DND-41 (cell line): ENCODE measurements at regions not wholly inside any gene's neighbourhood (a gene's known extent, or its start where the extent isn't known, plus 50 kb on each side); places are given as distances from the start of the nearest gene placed in this dataset.
"Not testable (repeated sequence)": the region's sequence is repeated elsewhere in the genome, so short reads cannot be mapped to it uniquely, and the experiment has no call there.

Source experiments
- EZH2 ChIP-seq: IDR thresholded peaks from 3 replicates; pipeline ENCODE4 v1.6.1; 2012; ENCODE audit warnings: borderline replicate concordance, low read depth, mild to moderate bottlenecking, moderate library complexity, low read length, inconsistent platforms; ENCODE audit not compliant: severe bottlenecking
- TF ChIP-seq, protein P1 (sequence below): IDR thresholded peaks from 2 replicates; pipeline ENCODE4 v1.5.1; 2012; ENCODE audit warnings: borderline replicate concordance, low read length, moderate library complexity, mild to moderate bottlenecking; ENCODE audit not compliant: poor library complexity, severe bottlenecking; ENCODE audit errors: extremely low read depth

DNA sequence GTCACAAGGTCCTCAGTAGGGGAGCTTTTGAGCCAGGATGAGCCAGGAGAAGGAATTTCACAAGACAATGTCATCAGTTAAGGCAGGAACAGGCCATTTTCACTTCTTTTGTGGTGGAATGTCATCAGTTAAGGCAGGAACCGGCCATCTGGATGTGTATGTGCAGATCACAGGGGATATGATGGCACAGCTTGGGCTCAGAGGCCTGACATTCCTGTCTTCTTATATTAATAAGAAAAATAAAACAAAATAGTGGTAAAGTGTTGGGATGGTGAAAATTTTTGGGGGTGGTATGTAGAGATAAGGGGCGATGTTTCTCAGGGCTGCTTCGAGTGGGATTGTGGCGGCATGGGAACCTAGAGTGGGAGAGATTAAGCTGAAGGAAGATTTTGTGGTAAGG, 484.5 kb upstream of the SLITRK5 start:
- TF ChIP-seq, protein P1, sequence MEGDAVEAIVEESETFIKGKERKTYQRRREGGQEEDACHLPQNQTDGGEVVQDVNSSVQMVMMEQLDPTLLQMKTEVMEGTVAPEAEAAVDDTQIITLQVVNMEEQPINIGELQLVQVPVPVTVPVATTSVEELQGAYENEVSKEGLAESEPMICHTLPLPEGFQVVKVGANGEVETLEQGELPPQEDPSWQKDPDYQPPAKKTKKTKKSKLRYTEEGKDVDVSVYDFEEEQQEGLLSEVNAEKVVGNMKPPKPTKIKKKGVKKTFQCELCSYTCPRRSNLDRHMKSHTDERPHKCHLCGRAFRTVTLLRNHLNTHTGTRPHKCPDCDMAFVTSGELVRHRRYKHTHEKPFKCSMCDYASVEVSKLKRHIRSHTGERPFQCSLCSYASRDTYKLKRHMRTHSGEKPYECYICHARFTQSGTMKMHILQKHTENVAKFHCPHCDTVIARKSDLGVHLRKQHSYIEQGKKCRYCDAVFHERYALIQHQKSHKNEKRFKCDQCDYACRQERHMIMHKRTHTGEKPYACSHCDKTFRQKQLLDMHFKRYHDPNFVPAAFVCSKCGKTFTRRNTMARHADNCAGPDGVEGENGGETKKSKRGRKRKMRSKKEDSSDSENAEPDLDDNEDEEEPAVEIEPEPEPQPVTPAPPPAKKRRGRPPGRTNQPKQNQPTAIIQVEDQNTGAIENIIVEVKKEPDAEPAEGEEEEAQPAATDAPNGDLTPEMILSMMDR: not testable (repeated sequence)
- not testable (repeated sequence) for TF ChIP-seq EZH2
